Cardiac fibroblast (primary cell): ENCODE measurements at regions not wholly inside any gene's neighbourhood (a gene's known extent, or its start where the extent isn't known, plus 50 kb on each side); places are given as distances from the start of the nearest gene placed in this dataset.

ENCODE experiments used
- DNase-seq, 2 donors: peaks; one replicate each; pipeline versions ENCODE4 v3.0.0 to v3.0.0-alpha.2; 2010; ENCODE audit warnings: low read depth in 2 of 2
- H3K4me3 ChIP-seq, 2 donors: replicated peaks in 1 of 2; 1 replicate in 1 of 2; 2 replicates in 1 of 2; pipeline ENCODE4 v1.5.1; 2011; ENCODE audit warnings: low read depth in 2 of 2, low read length in 2 of 2, mild to moderate bottlenecking in 2 of 2, moderate library complexity in 1 of 2
- TF ChIP-seq, protein P1 (sequence below): IDR thresholded peaks from one replicate; pipeline ENCODE4 v1.5.1; 2011; ENCODE audit warnings: low read depth, mild to moderate bottlenecking, low read length, inconsistent platforms

DNA sequence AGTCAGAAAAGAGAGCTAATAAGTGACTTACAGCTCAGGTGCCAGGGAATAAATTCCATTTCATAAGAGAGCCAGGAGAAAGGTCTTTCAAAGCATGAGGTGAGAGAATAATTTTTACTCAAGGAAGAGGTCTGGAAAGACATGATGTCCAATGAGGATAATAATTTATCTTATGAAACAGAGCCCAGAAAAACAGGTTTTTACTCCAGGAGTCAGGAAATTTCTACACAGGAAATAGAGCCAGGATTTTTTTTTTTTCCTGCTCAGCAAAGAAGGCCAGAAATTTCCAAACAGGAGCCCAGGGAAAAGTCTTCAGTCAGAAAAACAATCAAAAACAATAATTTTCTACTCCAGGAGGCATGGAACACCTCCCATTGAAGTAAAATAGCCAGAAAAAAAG, 1185.7 kb upstream of the TSPY4 start:
- DNase-seq, result no peak
- no peak overlapping the region for H3K4me3 ChIP-seq
- TF ChIP-seq, protein P1, sequence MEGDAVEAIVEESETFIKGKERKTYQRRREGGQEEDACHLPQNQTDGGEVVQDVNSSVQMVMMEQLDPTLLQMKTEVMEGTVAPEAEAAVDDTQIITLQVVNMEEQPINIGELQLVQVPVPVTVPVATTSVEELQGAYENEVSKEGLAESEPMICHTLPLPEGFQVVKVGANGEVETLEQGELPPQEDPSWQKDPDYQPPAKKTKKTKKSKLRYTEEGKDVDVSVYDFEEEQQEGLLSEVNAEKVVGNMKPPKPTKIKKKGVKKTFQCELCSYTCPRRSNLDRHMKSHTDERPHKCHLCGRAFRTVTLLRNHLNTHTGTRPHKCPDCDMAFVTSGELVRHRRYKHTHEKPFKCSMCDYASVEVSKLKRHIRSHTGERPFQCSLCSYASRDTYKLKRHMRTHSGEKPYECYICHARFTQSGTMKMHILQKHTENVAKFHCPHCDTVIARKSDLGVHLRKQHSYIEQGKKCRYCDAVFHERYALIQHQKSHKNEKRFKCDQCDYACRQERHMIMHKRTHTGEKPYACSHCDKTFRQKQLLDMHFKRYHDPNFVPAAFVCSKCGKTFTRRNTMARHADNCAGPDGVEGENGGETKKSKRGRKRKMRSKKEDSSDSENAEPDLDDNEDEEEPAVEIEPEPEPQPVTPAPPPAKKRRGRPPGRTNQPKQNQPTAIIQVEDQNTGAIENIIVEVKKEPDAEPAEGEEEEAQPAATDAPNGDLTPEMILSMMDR, result no peak

DNA sequence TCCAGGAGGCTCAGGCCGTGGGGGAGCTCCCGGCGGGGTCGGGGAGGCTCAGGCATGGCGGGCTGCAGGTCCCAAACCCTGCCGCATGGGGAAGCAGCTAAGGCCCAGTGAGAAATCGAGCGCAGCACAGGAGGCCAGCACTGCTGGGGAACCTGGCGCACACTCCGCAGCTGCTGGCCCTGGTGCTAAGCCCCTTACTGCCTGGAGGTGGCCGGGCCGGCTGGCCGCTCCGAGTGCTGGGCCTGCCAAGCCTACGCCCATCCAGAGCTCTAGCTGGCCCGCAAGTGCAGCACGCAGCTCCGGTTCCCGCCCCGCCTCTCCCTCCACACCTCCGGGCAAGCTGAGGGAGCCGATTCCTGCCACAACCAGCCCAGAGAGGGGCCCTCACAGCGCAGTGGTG, 1208.7 kb upstream of the TSPY4 start:
- no peak overlapping the region for H3K4me3 ChIP-seq
- TF ChIP-seq, protein P1, result no peak
- DNase-seq, result no peak

DNA sequence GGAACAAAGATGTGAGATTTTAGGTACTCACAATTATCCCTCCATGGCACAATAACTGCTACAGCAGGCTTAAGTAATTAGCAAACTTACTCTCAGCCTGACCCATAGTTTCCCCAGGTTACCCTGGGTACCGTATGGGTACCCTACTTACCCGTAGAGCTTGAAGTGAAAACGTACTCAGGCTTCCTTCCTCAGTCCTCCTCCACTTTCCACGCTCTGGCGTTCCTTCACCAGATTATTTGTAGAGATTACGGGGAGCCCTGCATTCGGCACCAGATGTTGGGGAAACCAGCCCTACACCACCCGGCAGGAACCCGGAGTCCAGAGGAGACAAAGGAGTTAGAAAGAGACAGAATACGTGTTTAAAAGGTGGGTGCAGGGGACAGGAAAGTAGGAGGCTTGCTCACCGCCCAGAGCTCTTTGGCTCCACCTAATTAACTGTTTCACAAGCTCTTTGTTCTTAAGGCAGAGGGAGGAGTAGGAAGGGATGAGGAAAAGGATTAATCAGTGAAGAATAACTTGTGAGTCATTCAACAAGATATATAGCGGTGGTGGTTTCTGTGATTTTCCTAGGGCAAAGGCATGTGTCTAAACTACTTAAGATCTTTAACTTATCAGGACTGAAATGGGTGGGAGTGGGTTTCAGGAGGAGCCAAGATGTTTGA, 1211.2 kb upstream of the TSPY4 start:
- peak; percentile 17 to 63 for DNase-seq
- TF ChIP-seq, protein P1, result no peak
- peak overlapping the region; percentile 19 to 45 for H3K4me3 ChIP-seq

DNA sequence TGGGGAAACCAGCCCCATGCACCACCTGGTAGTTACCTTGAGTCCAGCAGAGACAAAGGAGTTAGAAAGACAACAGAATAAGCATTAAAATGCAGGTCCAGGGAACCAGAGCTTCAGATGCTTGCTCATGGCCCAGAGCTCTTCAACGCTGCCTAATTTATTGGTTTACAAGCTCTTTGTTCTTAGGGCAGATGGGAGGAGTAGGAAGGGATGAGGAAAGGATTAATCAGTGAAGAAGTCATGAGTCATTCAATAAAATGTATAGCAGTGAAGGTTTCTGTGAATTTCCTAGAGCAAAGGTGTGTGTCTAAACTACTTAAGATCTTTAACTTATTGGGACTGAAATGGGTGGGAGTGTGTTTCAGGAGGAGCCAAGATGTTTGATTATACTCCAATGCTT, 1210.3 kb upstream of the AMELY start:
- TF ChIP-seq, protein P1, result no peak
- no peak overlapping the region for H3K4me3 ChIP-seq
- DNase-seq, result peak in 1 of 2 donors; percentile 30

DNA sequence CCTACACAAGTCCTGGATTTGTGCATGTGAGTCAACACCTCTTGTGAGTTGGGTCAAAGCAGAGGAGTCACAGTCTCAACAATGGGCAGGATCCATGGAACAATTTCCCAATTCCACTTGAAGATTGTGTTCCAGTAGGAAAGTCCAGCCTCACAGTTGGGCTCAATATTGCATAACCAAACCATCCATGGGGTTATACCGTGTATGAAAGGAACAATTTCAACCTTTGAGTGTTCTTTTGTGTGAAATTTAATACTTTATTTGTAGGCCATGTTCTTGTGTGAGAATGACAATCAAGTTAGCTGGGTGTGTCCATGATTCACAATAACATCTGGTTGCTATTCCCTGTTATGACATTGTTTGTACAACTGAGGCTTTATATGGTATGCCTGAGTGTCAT, 1182.9 kb upstream of the AMELY start:
- no peak overlapping the region for H3K4me3 ChIP-seq
- TF ChIP-seq, protein P1, result no peak
- DNase-seq, result peak in 1 of 2 donors; percentile 61

DNA sequence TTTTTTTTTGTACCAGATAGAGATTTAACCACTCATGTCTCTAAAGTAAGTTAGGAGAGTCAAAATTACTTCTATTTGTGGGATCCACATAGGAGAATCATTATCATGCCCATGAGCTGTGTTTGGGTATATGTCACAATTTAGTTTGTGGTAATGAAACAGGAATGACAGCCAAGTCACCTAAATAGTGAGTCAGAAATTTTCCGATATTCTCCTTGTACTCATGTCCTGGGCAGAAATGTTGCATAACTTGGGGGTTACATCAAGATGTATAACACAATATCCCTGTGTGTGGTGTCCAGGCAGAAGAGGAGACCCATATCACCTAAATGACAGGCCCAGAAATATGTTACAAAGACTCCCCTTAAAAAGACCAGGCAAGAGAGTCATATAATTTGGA, 1181.4 kb upstream of the AMELY start:
- TF ChIP-seq, protein P1, result no peak
- peak in 1 of 2 donors; percentile 50 for DNase-seq
- no peak overlapping the region for H3K4me3 ChIP-seq

DNA sequence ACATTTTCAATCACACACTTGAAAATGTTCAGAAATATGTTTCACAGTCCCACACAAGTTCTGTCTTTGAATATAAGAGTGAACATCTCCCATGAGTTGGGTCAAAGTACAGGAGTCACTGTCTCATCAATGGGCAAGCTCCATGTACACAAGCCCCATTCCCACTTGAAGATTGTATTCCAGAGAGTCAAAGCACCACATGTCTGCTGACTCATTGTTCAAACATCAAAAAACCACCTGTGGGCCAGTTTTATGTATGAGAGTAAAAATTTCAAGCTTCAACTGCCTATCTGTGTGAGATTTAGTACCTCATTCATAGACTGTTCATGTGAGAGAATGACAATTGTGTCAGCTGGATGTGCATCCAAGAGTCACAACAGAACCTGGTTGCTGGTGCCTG, 1174.4 kb upstream of the AMELY start:
- H3K4me3 ChIP-seq, result no peak overlapping the region
- peak in 1 of 2 donors; percentile 4 for DNase-seq
- TF ChIP-seq, protein P1, result no peak
